HL-60 (cell line): ENCODE measurements at regions not wholly inside any gene's neighbourhood (a gene's known extent, or its start where the extent isn't known, plus 50 kb on each side); places are given as distances from the start of the nearest gene placed in this dataset.
A peak's percentile ranks its signal among the peaks of the same experiment; 100 is the strongest.

Source experiments
- DNase-seq, 2 experiments: peaks; one replicate each; pipeline ENCODE4 v3.0.0-alpha.2; 2010 to 2020; ENCODE audit warnings: low read depth in 1 of 2, low spot score in 1 of 2
- H3K27ac ChIP-seq: fragments of 250-450 bp; sonication (Bioruptor Pico); replicated peaks from 2 replicates; pipeline ENCODE4 v1.5.1; 2020; ENCODE audit warnings: mild to moderate bottlenecking, moderate library complexity
- H3K27me3 ChIP-seq: fragments of 250-450 bp; sonication (Bioruptor Pico); 2 replicates; pipeline ENCODE4 v1.5.1; 2021; ENCODE audit warnings: mild to moderate bottlenecking, moderate library complexity; ENCODE audit not compliant: insufficient read depth, poor library complexity, severe bottlenecking
- H3K4me3 ChIP-seq: replicated peaks from 2 replicates; pipeline ENCODE4 v1.5.1; 2011; ENCODE audit warnings: mild to moderate bottlenecking, control low read depth, low read length; ENCODE audit not compliant: insufficient read depth
- CTCF ChIP-seq: IDR thresholded peaks from one replicate; pipeline ENCODE4 v1.5.1; 2011; ENCODE audit warnings: low read length, control low read depth, inconsistent platforms; ENCODE audit not compliant: insufficient read depth
- GABPA ChIP-seq: IDR thresholded peaks from 2 replicates; pipeline ENCODE4 v1.6.1; 2012; ENCODE audit warnings: low read depth
- POLR2AphosphoS5 ChIP-seq: IDR thresholded peaks from 2 replicates; pipeline ENCODE4 v1.6.1; 2012; ENCODE audit warnings: low read depth
- REST ChIP-seq: IDR thresholded peaks from 2 replicates; pipeline ENCODE4 v1.6.1; 2012; ENCODE audit warnings: low read depth; ENCODE audit not compliant: insufficient replicate concordance
- SPI1 ChIP-seq: IDR thresholded peaks from 2 replicates; pipeline ENCODE4 v1.6.1; 2012; ENCODE audit warnings: low read depth, mild to moderate bottlenecking, borderline replicate concordance

GRCh38 chr3:177946936-177947335 lies 589.3 kb upstream of the KCNMB2 start:
- H3K4me3 ChIP-seq, result no peak overlapping the region
- H3K27ac ChIP-seq, result no peak overlapping the region
- H3K27me3 ChIP-seq, result no peaks in the 10 kb centered on the region
- TF ChIP-seq REST, result no peak
- TF ChIP-seq CTCF, result no peak
- no peak for TF ChIP-seq POLR2AphosphoS5
- TF ChIP-seq GABPA, result no peak
- no peak for TF ChIP-seq SPI1
- peak in 1 of 2 experiments; percentile 2 for DNase-seq

GRCh38 chr3:177947901-177948300 lies 588.3 kb upstream of the KCNMB2 start:
- no peak overlapping the region for H3K4me3 ChIP-seq
- H3K27me3 ChIP-seq, result no peaks in the 10 kb centered on the region
- TF ChIP-seq POLR2AphosphoS5 (no peak), SPI1 (no peak), GABPA (no peak), REST (no peak), CTCF (no peak)
- DNase-seq, result no peak
- H3K27ac ChIP-seq, result no peak overlapping the region

- Histone ChIP-seq H3K27me3 (no peaks in the 10 kb centered on the region), H3K4me3 (no peak overlapping the region), H3K27ac (no peak overlapping the region)
- no peak for TF ChIP-seq POLR2AphosphoS5
- TF ChIP-seq REST, result no peak
- no peak for TF ChIP-seq CTCF
- TF ChIP-seq GABPA, result no peak
- no peak for TF ChIP-seq SPI1
- DNase-seq, result no peak
Observed at GRCh38 chr3:177948716-177949425, 587.4 kb upstream of the KCNMB2 start.
